ENCODE measurements at regions not wholly inside any gene's neighbourhood (a gene's known extent, or its start where the extent isn't known, plus 50 kb on each side); places are given as distances from the start of the nearest gene placed in this dataset. TPM values are rescaled to one million over a fixed set of nuclear protein-coding genes. Genes with fewer than 3 reads are reported as not detected.
A peak's percentile ranks its signal among the peaks of the same experiment; 100 is the strongest.

DNA sequence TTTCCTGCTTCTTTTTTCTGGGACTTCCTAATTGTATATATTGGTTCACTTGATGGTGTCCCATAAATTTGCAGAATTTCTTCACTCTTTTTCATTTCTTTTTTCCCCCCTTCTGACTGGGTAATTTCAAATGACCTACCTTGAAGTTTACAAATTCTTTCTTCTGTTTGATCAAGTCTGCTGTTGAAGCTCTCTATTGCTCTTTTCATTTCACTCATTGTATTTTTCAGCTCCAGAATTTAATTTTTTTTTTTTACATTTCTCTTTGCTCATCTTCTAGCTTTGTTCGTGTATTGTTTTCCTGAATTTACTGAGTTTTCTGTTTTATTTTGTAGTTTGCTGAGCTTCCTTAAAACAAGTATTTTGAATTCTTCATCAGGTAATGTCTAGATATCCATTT is 61.7 kb upstream of the SRD5A3 start:
- H3K9me3 ChIP-seq, result peaks cover 0 to 7% of the 10 kb centered on the region in 2 donors
- intact Hi-C loops (cut with DNase I; ENCODE audit: low total_unique reads), result no loop called here
- no peaks in the 10 kb centered on the region for H3K36me3 ChIP-seq
- no peaks in the 10 kb centered on the region for H3K4me1 ChIP-seq
- no peak for DNase-seq
- no peak overlapping the region for H3K4me3 ChIP-seq
- no peak for TF ChIP-seq POLR2A (IDR thresholded peaks at IDR 0.05)
- TF ChIP-seq, protein P1, sequence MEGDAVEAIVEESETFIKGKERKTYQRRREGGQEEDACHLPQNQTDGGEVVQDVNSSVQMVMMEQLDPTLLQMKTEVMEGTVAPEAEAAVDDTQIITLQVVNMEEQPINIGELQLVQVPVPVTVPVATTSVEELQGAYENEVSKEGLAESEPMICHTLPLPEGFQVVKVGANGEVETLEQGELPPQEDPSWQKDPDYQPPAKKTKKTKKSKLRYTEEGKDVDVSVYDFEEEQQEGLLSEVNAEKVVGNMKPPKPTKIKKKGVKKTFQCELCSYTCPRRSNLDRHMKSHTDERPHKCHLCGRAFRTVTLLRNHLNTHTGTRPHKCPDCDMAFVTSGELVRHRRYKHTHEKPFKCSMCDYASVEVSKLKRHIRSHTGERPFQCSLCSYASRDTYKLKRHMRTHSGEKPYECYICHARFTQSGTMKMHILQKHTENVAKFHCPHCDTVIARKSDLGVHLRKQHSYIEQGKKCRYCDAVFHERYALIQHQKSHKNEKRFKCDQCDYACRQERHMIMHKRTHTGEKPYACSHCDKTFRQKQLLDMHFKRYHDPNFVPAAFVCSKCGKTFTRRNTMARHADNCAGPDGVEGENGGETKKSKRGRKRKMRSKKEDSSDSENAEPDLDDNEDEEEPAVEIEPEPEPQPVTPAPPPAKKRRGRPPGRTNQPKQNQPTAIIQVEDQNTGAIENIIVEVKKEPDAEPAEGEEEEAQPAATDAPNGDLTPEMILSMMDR (IDR thresholded peaks at IDR 0.05), result no peak
- no peaks in the 10 kb centered on the region for H3K27me3 ChIP-seq
- no peak overlapping the region for H3K27ac ChIP-seq

DNA sequence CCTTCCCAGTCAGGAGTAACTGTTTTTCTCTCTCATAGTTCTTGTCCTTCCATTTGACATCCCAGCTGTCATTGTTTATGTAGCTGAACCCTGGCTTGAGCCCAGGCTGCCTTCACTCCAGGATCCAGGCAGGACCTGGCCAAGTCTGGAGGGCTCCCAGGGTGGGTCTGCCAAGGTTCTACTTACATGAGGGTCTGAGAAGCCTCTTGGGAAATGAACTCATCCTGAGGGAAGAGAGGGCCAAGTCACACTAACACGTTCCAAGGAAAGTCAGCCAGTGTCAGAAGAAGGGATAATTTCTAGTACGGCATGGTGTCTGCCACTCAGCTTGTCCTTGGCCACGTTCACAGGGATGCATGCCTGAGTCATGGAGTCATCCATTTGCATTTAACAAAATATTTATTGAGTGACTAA is 54.8 kb upstream of the SRD5A3 start:
- intact Hi-C loops (cut with DNase I; ENCODE audit: low total_unique reads), result no loop called here
- no peaks in the 10 kb centered on the region for H3K36me3 ChIP-seq
- DNase-seq, result peak in 1 of 2 donors; percentile 47
- no peaks in the 10 kb centered on the region for H3K27me3 ChIP-seq
- no peaks in the 10 kb centered on the region for H3K9me3 ChIP-seq
- H3K4me1 ChIP-seq, result no peaks in the 10 kb centered on the region
- no peak for TF ChIP-seq POLR2A (IDR thresholded peaks at IDR 0.05)
- TF ChIP-seq, protein P1 (IDR thresholded peaks at IDR 0.05), result no peak
- H3K4me3 ChIP-seq, result no peak overlapping the region
- H3K27ac ChIP-seq, result no peak overlapping the region

DNA sequence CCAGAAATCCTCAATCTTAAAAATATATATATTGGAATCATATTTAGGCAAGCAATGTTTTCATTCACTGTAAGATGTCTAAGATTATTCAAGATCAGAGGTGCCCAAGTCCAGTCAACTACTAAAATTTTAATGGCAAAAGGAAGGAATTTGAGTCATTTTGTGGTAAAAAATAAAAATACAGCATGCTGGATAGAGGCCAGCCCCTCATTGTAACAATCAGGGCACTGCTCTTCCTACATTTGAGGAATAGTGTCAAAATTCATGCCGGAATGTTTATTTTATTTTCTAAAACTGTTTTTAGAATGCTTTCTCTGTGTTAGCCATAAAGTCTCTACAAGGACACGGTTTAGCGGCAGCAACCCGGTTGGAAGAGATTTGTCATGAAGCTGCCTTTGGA is 49.9 kb upstream of the SRD5A3 start:
- DNase-seq, result no peak
- intact Hi-C loops (cut with DNase I; ENCODE audit: low total_unique reads), result no loop called here
- H3K27ac ChIP-seq, result no peak overlapping the region
- H3K4me1 ChIP-seq, result no peaks in the 10 kb centered on the region
- H3K4me3 ChIP-seq, result no peak overlapping the region
- TF ChIP-seq, protein P1 (IDR thresholded peaks at IDR 0.05), result no peak
- no peak for TF ChIP-seq POLR2A (IDR thresholded peaks at IDR 0.05)
- H3K27me3 ChIP-seq, result no peaks in the 10 kb centered on the region
- H3K9me3 ChIP-seq, result no peaks in the 10 kb centered on the region
- no peaks in the 10 kb centered on the region for H3K36me3 ChIP-seq

Small RNAs in the stretch of these regions (small RNA-seq; reads per million reads assigned to genes)
- gene RN7SL822P, result not detected
- gene RNU6-746P, result not detected
